ENCODE measurements at regions not wholly inside any gene's neighbourhood (a gene's known extent, or its start where the extent isn't known, plus 50 kb on each side); places are given as distances from the start of the nearest gene placed in this dataset.

GRCh38 chr6:144335311-144335861 is 50.3 kb downstream of the UTRN start:
- Histone ChIP-seq H3K27ac (ENCODE audit: low read length) (peak overlapping the region; percentile 95), H3K4me1 (ENCODE audit: low read length) (peaks cover 39% of the 10 kb centered on the region), H4K20me1 (ENCODE audit: insufficient read depth, low read length) (no peaks in the 10 kb centered on the region), H3K9me2 (replicated peaks; ENCODE audit: insufficient read depth, low read length) (no peaks in the 10 kb centered on the region), H3K9me3 (replicated peaks; ENCODE audit: insufficient read depth, low read length) (no peaks in the 10 kb centered on the region), H3K27me3 (replicated peaks; ENCODE audit: insufficient read depth, low read length) (no peaks in the 10 kb centered on the region), H3K36me3 (replicated peaks; ENCODE audit: insufficient read depth, low read length) (no peaks in the 10 kb centered on the region), H3K4me3 (ENCODE audit: low read length) (peak overlapping the region; percentile 50; the same call in 1 of the 2 replicates), H3K4me2 (ENCODE audit: low read depth, low read length) (peak overlapping the region; percentile 80), H3F3A (ENCODE audit: insufficient read depth, low read length) (peaks cover 21% of the 10 kb centered on the region), H3K79me2 (ENCODE audit: low read length) (no peaks in the 10 kb centered on the region), H3K9ac (ENCODE audit: low read length) (peak overlapping the region; percentile 60; the same call in 1 of the 2 replicates), H2AFZ (ENCODE audit: low read length) (no peak overlapping the region)
- DNase-seq = no peak
- no peak for TF ChIP-seq CTCF (IDR thresholded peaks at IDR 0.05; ENCODE audit: low read length)
- no peak for TF ChIP-seq EZH2 (optimal IDR thresholded peaks at IDR 0.05; ENCODE audit: low read depth, low read length)
- no peak for TF ChIP-seq EZH2phosphoT487 (IDR thresholded peaks at IDR 0.05; ENCODE audit: low read length)

GRCh38 chr6:144335914-144336313 is 50.8 kb downstream of the UTRN start:
- Histone ChIP-seq H3K4me3 (ENCODE audit: low read length) (0 out of 2 replicates have a peak overlapping the region, but pooled peaks have one; percentile 50), H3K4me1 (ENCODE audit: low read length) (peaks cover 36% of the 10 kb centered on the region), H4K20me1 (ENCODE audit: insufficient read depth, low read length) (no peaks in the 10 kb centered on the region), H3K27ac (ENCODE audit: low read length) (peak overlapping the region; percentile 95), H3F3A (ENCODE audit: insufficient read depth, low read length) (peaks cover 21% of the 10 kb centered on the region), H3K9me3 (replicated peaks; ENCODE audit: insufficient read depth, low read length) (no peaks in the 10 kb centered on the region), H3K9ac (ENCODE audit: low read length) (peak overlapping the region; percentile 60; the same call in 1 of the 2 replicates), H3K36me3 (replicated peaks; ENCODE audit: insufficient read depth, low read length) (no peaks in the 10 kb centered on the region), H2AFZ (ENCODE audit: low read length) (no peak overlapping the region), H3K27me3 (replicated peaks; ENCODE audit: insufficient read depth, low read length) (no peaks in the 10 kb centered on the region), H3K4me2 (ENCODE audit: low read depth, low read length) (peak overlapping the region; percentile 80), H3K9me2 (replicated peaks; ENCODE audit: insufficient read depth, low read length) (no peaks in the 10 kb centered on the region), H3K79me2 (ENCODE audit: low read length) (no peaks in the 10 kb centered on the region)
- DNase-seq = peak; percentile 77
- TF ChIP-seq EZH2phosphoT487 (IDR thresholded peaks at IDR 0.05; ENCODE audit: low read length) (no peak), EZH2 (optimal IDR thresholded peaks at IDR 0.05; ENCODE audit: low read depth, low read length) (no peak), CTCF (IDR thresholded peaks at IDR 0.05; ENCODE audit: low read length) (no peak)

- no peak for DNase-seq
- H3F3A ChIP-seq (ENCODE audit: insufficient read depth, low read length) = peaks cover 27% of the 10 kb centered on the region
- H3K9me2 ChIP-seq (replicated peaks; ENCODE audit: insufficient read depth, low read length) = no peaks in the 10 kb centered on the region
- H3K4me1 ChIP-seq (ENCODE audit: low read length) = peaks cover 45% of the 10 kb centered on the region
- H3K27ac ChIP-seq (ENCODE audit: low read length) = no peak overlapping the region
- no peaks in the 10 kb centered on the region for H3K36me3 ChIP-seq (replicated peaks; ENCODE audit: insufficient read depth, low read length)
- no peaks in the 10 kb centered on the region for H4K20me1 ChIP-seq (ENCODE audit: insufficient read depth, low read length)
- H3K79me2 ChIP-seq (ENCODE audit: low read length) = no peaks in the 10 kb centered on the region
- no peak overlapping the region for H2AFZ ChIP-seq (ENCODE audit: low read length)
- TF ChIP-seq CTCF (IDR thresholded peaks at IDR 0.05; ENCODE audit: low read length) = no peak
- no peak for TF ChIP-seq EZH2phosphoT487 (IDR thresholded peaks at IDR 0.05; ENCODE audit: low read length)
- TF ChIP-seq EZH2 (optimal IDR thresholded peaks at IDR 0.05; ENCODE audit: low read depth, low read length) = no peak
- H3K27me3 ChIP-seq (replicated peaks; ENCODE audit: insufficient read depth, low read length) = no peaks in the 10 kb centered on the region
- no peak overlapping the region for H3K4me3 ChIP-seq (ENCODE audit: low read length)
- no peak overlapping the region for H3K9ac ChIP-seq (ENCODE audit: low read length)
- H3K9me3 ChIP-seq (replicated peaks; ENCODE audit: insufficient read depth, low read length) = no peaks in the 10 kb centered on the region
- no peak overlapping the region for H3K4me2 ChIP-seq (ENCODE audit: low read depth, low read length)
Observed at GRCh38 chr6:144336900-144337299, 51.8 kb downstream of the UTRN start.
